Adrenal gland (tissue), 9 donors: ENCODE measurements at regions not wholly inside any gene's neighbourhood (a gene's known extent, or its start where the extent isn't known, plus 50 kb on each side); places are given as distances from the start of the nearest gene placed in this dataset.
"Not testable (repeated sequence)": the region's sequence is repeated elsewhere in the genome, so short reads cannot be mapped to it uniquely, and the experiment has no call there.

Experiments used
- DNase-seq, 7 donors: peaks; one replicate each; pipeline ENCODE4 v3.0.0-alpha.2; 2019 to 2020
- H3K27ac ChIP-seq, 5 donors: fragments of 200-600 bp; sonication (generic) in 4 of 5; 1 replicate in 3 of 5; 2 replicates in 2 of 5; pipeline versions ENCODE4 v1.5.1 to v1.8.0; 2016 to 2020; ENCODE audit warnings: mild to moderate bottlenecking in 1 of 5
- H3K27me3 ChIP-seq: fragments of 200-600 bp; 2 replicates; pipeline ENCODE4 v1.8.0; 2021
- H3K36me3 ChIP-seq, 2 donors: fragments of 200-600 bp; replicated peaks in 1 of 2; 1 replicate in 1 of 2; 2 replicates in 1 of 2; pipeline versions ENCODE4 v1.5.1 to v1.8.0; 2018 to 2022
- H3K4me1 ChIP-seq, 2 donors: fragments of 200-600 bp; replicated peaks in 1 of 2; 1 replicate in 1 of 2; 2 replicates in 1 of 2; pipeline versions ENCODE4 v1.5.1 to v1.8.0; 2018 to 2021
- H3K4me3 ChIP-seq, 4 donors: fragments of 200-600 bp; sonication (generic) in 3 of 4; one replicate each; pipeline ENCODE4 v1.5.1; 2016 to 2018
- H3K9me3 ChIP-seq, 3 donors: fragments of 200-600 bp; sonication (generic) in 1 of 3; replicated peaks in 1 of 3; 1 replicate in 2 of 3; 2 replicates in 1 of 3; pipeline versions ENCODE4 v1.5.1 to v1.8.0; 2016 to 2021
- POLR2A ChIP-seq, 2 donors: fragments of 450-650 bp; IDR thresholded peaks; one replicate each; pipeline ENCODE4 v1.6.1; 2017; ENCODE audit warnings: antibody characterized with exemption in 2 of 2, mild to moderate bottlenecking in 2 of 2, moderate library complexity in 1 of 2
- WGBS, 4 donors: extraction: QIAGEN DNeasy Blood & Tissue Kit in 2 of 4; methylation state at CpG; one replicate each; pipeline versions ENCODE4 v1.1.5 to v1.1.7; 2013 to 2017; 5-methylcytosine and 5-hydroxymethylcytosine counted together
- intact Hi-C, 2 donors: fragments of 100-400 bp; cut with DNase I; formaldehyde crosslinking; loops; one replicate each; pipeline versions ENCODE4 v1.14.1 to v1.15.0; 2022 to 2023
- donor health status: healthy with polysubstance abuse.
- donor health status: Bipolar disorder and iron deficiency.
- donor health status: DM: yes; HTN: yes; CAD: no.
- donor health status: DM: no; HTN: no; CAD: no.
- donor health status: DM: no; HTN: no; CAD: no.

- DNase-seq, H3K36me3 ChIP-seq, H3K4me1 ChIP-seq, H3K27me3 ChIP-seq, intact Hi-C loops, H3K4me3 ChIP-seq, H3K9me3 ChIP-seq, H3K27ac ChIP-seq: not testable (repeated sequence)
- WGBS, 4 donors = 41 to 68% (median 53%) methylated on average over 1 of the region's 1 CpG
These were observed 52.8 kb downstream of the FOXD4L6 start for GRCh38 chr9:41075671-41076070.

- intact Hi-C loops, H3K4me1 ChIP-seq, H3K9me3 ChIP-seq, H3K36me3 ChIP-seq, H3K27me3 ChIP-seq: not testable (repeated sequence)
- peak in 1 of 2 donors; percentile 27 for TF ChIP-seq POLR2A (IDR thresholded peaks at IDR 0.05)
- DNase-seq = peak; percentile 44 to 65 (median 60)
- 3 to 15% (median 3%) methylated on average over 36 to 63 of the region's 63 CpGs for WGBS, 4 donors
- Histone ChIP-seq H3K27ac (peak overlapping the region in 2 of 5 donors; percentile 38 to 84), H3K4me3 (peak overlapping the region; percentile 10 to 90 (median 52))
These were observed 54.0 kb downstream of the FOXD4L6 start for GRCh38 chr9:41074356-41074942.

- peak in 2 of 7 donors; percentile 7 to 23 for DNase-seq
- H3K9me3 ChIP-seq, H3K36me3 ChIP-seq, H3K4me1 ChIP-seq, H3K27me3 ChIP-seq, intact Hi-C loops: not testable (repeated sequence)
- WGBS, 4 donors = 13 to 31% (median 20%) methylated on average over 33 to 38 of the region's 39 CpGs
- peak overlapping the region in 1 of 5 donors; percentile 38 for H3K27ac ChIP-seq
- peak overlapping the region in 2 of 4 donors; percentile 42 to 90 for H3K4me3 ChIP-seq
These were observed 54.8 kb downstream of the FOXD4L6 start for GRCh38 chr9:41073471-41074243.

- H3K36me3 ChIP-seq, H3K27ac ChIP-seq, H3K9me3 ChIP-seq, H3K4me1 ChIP-seq, H3K27me3 ChIP-seq, intact Hi-C loops, DNase-seq, H3K4me3 ChIP-seq: not testable (repeated sequence)
- 35 to 57% (median 49%) methylated on average over 5 to 8 of the region's 8 CpGs for WGBS, 4 donors
These were observed 64.2 kb downstream of the FOXD4L6 start for GRCh38 chr9:41064125-41064795.

- H3K36me3 ChIP-seq, H3K27me3 ChIP-seq, H3K9me3 ChIP-seq, DNase-seq, H3K27ac ChIP-seq, intact Hi-C loops, H3K4me3 ChIP-seq, H3K4me1 ChIP-seq: not testable (repeated sequence)
- 87 to 96% (median 93%) methylated on average over 5 of the region's 5 CpGs for WGBS, 4 donors
These were observed 65.2 kb downstream of the FOXD4L6 start for GRCh38 chr9:41063243-41063642.

GRCh38 chr9:41059603-41060002 is 68.9 kb downstream of the FOXD4L6 start:
- DNase-seq, intact Hi-C loops, H3K27me3 ChIP-seq, H3K4me3 ChIP-seq, H3K4me1 ChIP-seq, H3K36me3 ChIP-seq, H3K27ac ChIP-seq, H3K9me3 ChIP-seq: not testable (repeated sequence)
- 83 to 96% (median 90%) methylated on average over 1 of the region's 1 CpG for WGBS, 4 donors

- H3K4me3 ChIP-seq, H3K36me3 ChIP-seq, intact Hi-C loops, H3K27ac ChIP-seq, H3K9me3 ChIP-seq, H3K4me1 ChIP-seq, H3K27me3 ChIP-seq, DNase-seq: not testable (repeated sequence)
- WGBS, 4 donors = 53 to 76% (median 72%) methylated on average over 3 to 4 of the region's 4 CpGs
These were observed 74.7 kb downstream of the FOXD4L6 start for GRCh38 chr9:41053666-41054363.

GRCh38 chr9:41048672-41049071 is 79.8 kb downstream of the FOXD4L6 start:
- DNase-seq, intact Hi-C loops, H3K4me3 ChIP-seq, H3K36me3 ChIP-seq, H3K27ac ChIP-seq, H3K9me3 ChIP-seq, H3K4me1 ChIP-seq, H3K27me3 ChIP-seq: not testable (repeated sequence)
- 67 to 100% (median 71%) methylated on average over 2 of the region's 2 CpGs; no CpG with 5 or more reads in 1 of the 4 donors for WGBS, 4 donors

GRCh38 chr9:41047792-41048191 is 80.7 kb downstream of the FOXD4L6 start:
- H3K27ac ChIP-seq, H3K4me3 ChIP-seq, H3K4me1 ChIP-seq, DNase-seq, intact Hi-C loops, H3K36me3 ChIP-seq, H3K27me3 ChIP-seq, H3K9me3 ChIP-seq: not testable (repeated sequence)

- H3K9me3 ChIP-seq, intact Hi-C loops: not testable (repeated sequence)
- 58 to 68% (median 65%) methylated on average over 2 of the region's 2 CpGs for WGBS, 4 donors
These were observed 83.6 kb downstream of the FOXD4L6 start for GRCh38 chr9:41044930-41045329.

More at GRCh38 chr9:41044930-41045329, 83.6 kb downstream of the FOXD4L6 start:
- H3K27ac ChIP-seq, H3K27me3 ChIP-seq, H3K36me3 ChIP-seq, H3K4me1 ChIP-seq, H3K4me3 ChIP-seq, DNase-seq: not testable (repeated sequence)
